Lung microvascular endothelial cell (primary cell): ENCODE measurements at regions not wholly inside any gene's neighbourhood (a gene's known extent, or its start where the extent isn't known, plus 50 kb on each side); places are given as distances from the start of the nearest gene placed in this dataset.
"Not testable (repeated sequence)": the region's sequence is repeated elsewhere in the genome, so short reads cannot be mapped to it uniquely, and the experiment has no call there.

Experiments
- DNase-seq, 2 donors: peaks; one replicate each; pipeline versions ENCODE4 v3.0.0 to v3.0.0-alpha.2; 2010; ENCODE audit warnings: low read depth in 2 of 2

GRCh38 chr3:75312469-75312868, 351.7 kb upstream of the FRG2C start:
- DNase-seq = not testable (repeated sequence)

- DNase-seq = peak in 1 of 2 donors; percentile 83
Observed at GRCh38 chr3:75319776-75320175, 344.4 kb upstream of the FRG2C start.

- no peak for DNase-seq
Observed at GRCh38 chr3:75320369-75320768, 343.8 kb upstream of the FRG2C start.

- DNase-seq = no peak
Observed at GRCh38 chr3:75321060-75321459, 343.1 kb upstream of the FRG2C start.

- DNase-seq = not testable (repeated sequence)
Observed at GRCh38 chr3:75323936-75324335, 340.2 kb upstream of the FRG2C start.

- DNase-seq = no peak
Observed at GRCh38 chr3:75325716-75326115, 338.4 kb upstream of the FRG2C start.

GRCh38 chr3:75327453-75327852, 336.7 kb upstream of the FRG2C start:
- no peak for DNase-seq

- DNase-seq = no peak
Observed at GRCh38 chr3:75329476-75330097, 334.5 kb upstream of the FRG2C start.

GRCh38 chr3:75330446-75330845, 333.7 kb upstream of the FRG2C start:
- not testable (repeated sequence) for DNase-seq

- DNase-seq = not testable (repeated sequence)
Observed at GRCh38 chr3:75332090-75332489, 332.0 kb upstream of the FRG2C start.

GRCh38 chr3:75332794-75333193, 331.3 kb upstream of the FRG2C start:
- peak in 1 of 2 donors; percentile 19 for DNase-seq

- DNase-seq = no peak
Observed at GRCh38 chr3:75334299-75334698, 329.8 kb upstream of the FRG2C start.

GRCh38 chr3:75337226-75337900, 326.8 kb upstream of the FRG2C start:
- peak in 1 of 2 donors; percentile 24 for DNase-seq

- DNase-seq = no peak
Observed at GRCh38 chr3:75338342-75338741, 325.8 kb upstream of the FRG2C start.

- peak in 1 of 2 donors; percentile 31 for DNase-seq
Observed at GRCh38 chr3:75341324-75342067, 322.6 kb upstream of the FRG2C start.

- peak in 1 of 2 donors; percentile 93 for DNase-seq
Observed at GRCh38 chr3:75342425-75342824, 321.7 kb upstream of the FRG2C start.

GRCh38 chr3:75350536-75350935, 313.6 kb upstream of the FRG2C start:
- not testable (repeated sequence) for DNase-seq

GRCh38 chr3:75362086-75362784, 301.9 kb upstream of the FRG2C start:
- DNase-seq = peak in 1 of 2 donors; percentile 40

- DNase-seq = not testable (repeated sequence)
Observed at GRCh38 chr3:75372964-75373363, 291.2 kb upstream of the FRG2C start.

GRCh38 chr3:75379840-75380239, 284.3 kb upstream of the FRG2C start:
- DNase-seq = not testable (repeated sequence)

- DNase-seq = no peak
Observed at GRCh38 chr3:75380276-75380771, 283.8 kb upstream of the FRG2C start.

- not testable (repeated sequence) for DNase-seq
Observed at GRCh38 chr3:75384016-75384415, 280.1 kb upstream of the FRG2C start.
